ENCODE measurements at regions not wholly inside any gene's neighbourhood (a gene's known extent, or its start where the extent isn't known, plus 50 kb on each side); places are given as distances from the start of the nearest gene placed in this dataset.

DNA sequence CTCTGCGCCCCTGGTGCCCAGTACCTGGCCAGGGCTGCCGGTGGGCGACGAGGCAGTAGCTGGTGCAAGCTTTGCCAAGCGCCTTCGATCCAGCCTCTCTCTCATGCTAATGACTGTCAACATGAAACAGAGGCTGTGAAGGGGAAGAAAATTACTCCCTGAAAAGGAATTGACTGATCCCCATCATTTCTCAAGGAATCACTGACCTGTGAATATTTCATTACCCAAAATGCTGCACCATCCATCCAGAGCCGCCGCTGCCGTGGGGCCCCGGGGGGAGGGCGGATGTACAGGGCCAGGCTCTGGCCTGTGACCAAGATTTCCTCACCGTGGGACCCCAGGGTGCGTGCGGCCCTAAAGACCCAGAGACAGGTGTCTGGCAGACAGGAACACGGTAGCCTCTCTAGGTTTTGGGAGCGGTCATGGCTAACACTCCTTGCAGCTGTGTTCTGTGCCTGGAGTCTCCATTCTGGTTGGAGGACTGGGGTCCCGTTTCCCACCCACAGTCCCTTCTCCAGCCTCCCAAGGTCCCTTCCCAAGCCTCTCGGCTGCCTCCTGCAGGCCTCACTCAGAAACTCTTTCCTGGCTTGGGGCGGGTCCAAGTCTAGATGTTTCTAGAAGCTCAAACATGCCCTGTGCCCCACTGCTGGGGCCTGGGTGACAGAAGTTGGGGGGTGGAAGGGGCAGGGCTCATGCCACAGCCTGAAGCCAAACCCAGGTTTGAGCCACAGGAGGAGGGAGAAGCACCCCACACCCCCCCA is 73.3 kb downstream of the ENGASE start:
- no peak for FAIRE-seq
- no peak for ATAC-seq
- TF ChIP-seq, protein P1, sequence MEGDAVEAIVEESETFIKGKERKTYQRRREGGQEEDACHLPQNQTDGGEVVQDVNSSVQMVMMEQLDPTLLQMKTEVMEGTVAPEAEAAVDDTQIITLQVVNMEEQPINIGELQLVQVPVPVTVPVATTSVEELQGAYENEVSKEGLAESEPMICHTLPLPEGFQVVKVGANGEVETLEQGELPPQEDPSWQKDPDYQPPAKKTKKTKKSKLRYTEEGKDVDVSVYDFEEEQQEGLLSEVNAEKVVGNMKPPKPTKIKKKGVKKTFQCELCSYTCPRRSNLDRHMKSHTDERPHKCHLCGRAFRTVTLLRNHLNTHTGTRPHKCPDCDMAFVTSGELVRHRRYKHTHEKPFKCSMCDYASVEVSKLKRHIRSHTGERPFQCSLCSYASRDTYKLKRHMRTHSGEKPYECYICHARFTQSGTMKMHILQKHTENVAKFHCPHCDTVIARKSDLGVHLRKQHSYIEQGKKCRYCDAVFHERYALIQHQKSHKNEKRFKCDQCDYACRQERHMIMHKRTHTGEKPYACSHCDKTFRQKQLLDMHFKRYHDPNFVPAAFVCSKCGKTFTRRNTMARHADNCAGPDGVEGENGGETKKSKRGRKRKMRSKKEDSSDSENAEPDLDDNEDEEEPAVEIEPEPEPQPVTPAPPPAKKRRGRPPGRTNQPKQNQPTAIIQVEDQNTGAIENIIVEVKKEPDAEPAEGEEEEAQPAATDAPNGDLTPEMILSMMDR (CRISPR knock-in tag; IDR thresholded peaks at IDR 0.05) = peak; percentile 25; the same call in 1 of the 2 replicates
- no peak for TF ChIP-seq PHF8 (CRISPR knock-in tag; IDR thresholded peaks at IDR 0.05)

DNA sequence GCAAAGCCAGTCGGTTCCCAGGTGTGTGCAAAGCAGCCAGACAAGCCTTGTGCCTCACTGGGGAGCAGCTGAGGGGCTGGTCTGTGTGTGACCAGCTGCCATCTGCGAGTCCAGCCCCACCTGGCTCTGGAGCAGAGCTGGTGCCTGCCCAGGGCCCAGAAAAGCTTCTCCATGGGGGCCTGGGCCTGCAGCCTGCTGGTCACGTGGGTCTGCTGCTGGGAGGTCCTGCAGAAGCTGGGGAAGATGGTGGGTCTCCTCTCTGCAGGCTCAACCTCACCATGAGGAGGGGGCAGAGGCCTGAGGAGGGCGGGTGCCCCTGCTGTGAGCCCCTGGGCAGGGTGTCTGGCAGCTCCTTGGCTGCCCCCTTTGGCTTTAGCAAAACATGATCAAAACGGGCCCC is 71.9 kb downstream of the ENGASE start:
- no peaks in the 10 kb centered on the region for H3K79me2 ChIP-seq (ENCODE audit: insufficient read depth, low read length)
- H3K27ac ChIP-seq (ENCODE audit: extremely low read length, insufficient read depth, low read length) = no peak overlapping the region
- FAIRE-seq = no peak
- in situ Hi-C loops (cut with HindIII; ENCODE audit: extremely low pct_ligation_motif_present, low pct_unique_long_range_greater_than_20kb) (no loop called here), intact Hi-C loops (cut with micrococcal nuclease; ENCODE audit: unreplicated experiment) (no loop called here)
- H3K9me3 ChIP-seq (ENCODE audit: low read length) = no peaks in the 10 kb centered on the region
- DNase-seq (ENCODE audit: low spot score) = no peak
- no peak overlapping the region for H3K4me2 ChIP-seq (ENCODE audit: low read depth, low read length)
- WGBS (ENCODE audit: low lambda C conversion rate) = 0% methylated on average over 2 of the region's 5 CpGs
- no peak overlapping the region for H2AFZ ChIP-seq (ENCODE audit: low read length)
- ChIA-PET CTCF (ENCODE audit: low intra/inter-chr PET ratio, low total read pairs) (no interaction called here), POLR2A (no interaction called here)
- H3K4me3 ChIP-seq (replicated peaks in 1 of 3; ENCODE audit: insufficient read depth in 1 of 3, low read depth in 2 of 3, low read length in 3 of 3) = no peak overlapping the region
- ATAC-seq = no peak
- no peak overlapping the region for H3K9ac ChIP-seq (ENCODE audit: insufficient read depth, low read depth, low read length)
- no TSS peak for BruUV-seq (replicated peaks)
- no peaks in the 10 kb centered on the region for H3K36me3 ChIP-seq (replicated peaks in 1 of 2; ENCODE audit: control insufficient read depth in 1 of 2, insufficient read depth in 2 of 2, low read length in 2 of 2)
- H3K27me3 ChIP-seq (ENCODE audit: control insufficient read depth in 1 of 2, insufficient read depth in 2 of 2, low read length in 2 of 2) = peaks cover 44 to 90% of the 10 kb centered on the region in 2 experiments
- no peaks in the 10 kb centered on the region for H3K4me1 ChIP-seq (ENCODE audit: insufficient read depth, low read length)
- H4K20me1 ChIP-seq (ENCODE audit: insufficient read depth, low read length) = peaks cover 26% of the 10 kb centered on the region; the same call in 1 of the 2 replicates
- TF ChIP-seq ZNF530 (CRISPR knock-in tag; IDR thresholded peaks at IDR 0.05; ENCODE audit: low read depth) (no peak), MAFK (conservative IDR thresholded peaks at IDR 0.05 in 1 of 2, IDR thresholded peaks at IDR 0.05 in 1 of 2; ENCODE audit: low read length in 2 of 2) (no peak), YEATS2 (CRISPR knock-in tag; IDR thresholded peaks at IDR 0.05; ENCODE audit: borderline replicate concordance) (no peak), EEA1 (CRISPR knock-in tag; IDR thresholded peaks at IDR 0.05; ENCODE audit: borderline replicate concordance) (no peak), ZNF775 (CRISPR knock-in tag; IDR thresholded peaks at IDR 0.05; ENCODE audit: borderline replicate concordance) (no peak), PTBP1 (IDR thresholded peaks at IDR 0.05; ENCODE audit: low read depth, low read length, poor library complexity, severe bottlenecking) (no peak)
- TF ChIP-seq, protein P2, sequence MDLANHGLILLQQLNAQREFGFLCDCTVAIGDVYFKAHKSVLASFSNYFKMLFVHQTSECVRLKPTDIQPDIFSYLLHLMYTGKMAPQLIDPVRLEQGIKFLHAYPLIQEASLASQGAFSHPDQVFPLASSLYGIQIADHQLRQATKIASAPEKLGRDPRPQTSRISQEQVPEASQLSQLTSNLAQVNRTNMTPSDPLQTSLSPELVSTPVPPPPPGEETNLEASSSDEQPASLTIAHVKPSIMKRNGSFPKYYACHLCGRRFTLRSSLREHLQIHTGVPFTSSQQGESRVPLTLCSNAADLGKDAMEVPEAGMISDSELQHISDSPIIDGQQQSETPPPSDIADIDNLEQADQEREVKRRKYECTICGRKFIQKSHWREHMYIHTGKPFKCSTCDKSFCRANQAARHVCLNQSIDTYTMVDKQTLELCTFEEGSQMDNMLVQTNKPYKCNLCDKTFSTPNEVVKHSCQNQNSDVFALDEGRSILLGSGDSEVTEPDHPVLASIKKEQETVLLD (CRISPR knock-in tag; IDR thresholded peaks at IDR 0.05; ENCODE audit: low read depth) = no peak
- TF ChIP-seq, protein P3, sequence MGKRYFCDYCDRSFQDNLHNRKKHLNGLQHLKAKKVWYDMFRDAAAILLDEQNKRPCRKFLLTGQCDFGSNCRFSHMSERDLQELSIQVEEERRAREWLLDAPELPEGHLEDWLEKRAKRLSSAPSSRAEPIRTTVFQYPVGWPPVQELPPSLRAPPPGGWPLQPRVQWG (CRISPR knock-in tag; IDR thresholded peaks at IDR 0.05; ENCODE audit: borderline replicate concordance, low read depth) = no peak
- TF ChIP-seq, protein P4, sequence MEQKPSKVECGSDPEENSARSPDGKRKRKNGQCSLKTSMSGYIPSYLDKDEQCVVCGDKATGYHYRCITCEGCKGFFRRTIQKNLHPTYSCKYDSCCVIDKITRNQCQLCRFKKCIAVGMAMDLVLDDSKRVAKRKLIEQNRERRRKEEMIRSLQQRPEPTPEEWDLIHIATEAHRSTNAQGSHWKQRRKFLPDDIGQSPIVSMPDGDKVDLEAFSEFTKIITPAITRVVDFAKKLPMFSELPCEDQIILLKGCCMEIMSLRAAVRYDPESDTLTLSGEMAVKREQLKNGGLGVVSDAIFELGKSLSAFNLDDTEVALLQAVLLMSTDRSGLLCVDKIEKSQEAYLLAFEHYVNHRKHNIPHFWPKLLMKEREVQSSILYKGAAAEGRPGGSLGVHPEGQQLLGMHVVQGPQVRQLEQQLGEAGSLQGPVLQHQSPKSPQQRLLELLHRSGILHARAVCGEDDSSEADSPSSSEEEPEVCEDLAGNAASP (CRISPR knock-in tag; IDR thresholded peaks at IDR 0.05; ENCODE audit: borderline replicate concordance) = no peak

More for the DNA sequence above, 73.3 kb downstream of the ENGASE start:
- peaks cover 49 to 87% of the 10 kb centered on the region in 2 experiments for H3K27me3 ChIP-seq (ENCODE audit: control insufficient read depth in 1 of 2, insufficient read depth in 2 of 2, low read length in 2 of 2)
- no peaks in the 10 kb centered on the region for H3K9me3 ChIP-seq (ENCODE audit: low read length)
- H3K4me2 ChIP-seq (ENCODE audit: low read depth, low read length) = no peak overlapping the region
- no peak overlapping the region for H3K4me3 ChIP-seq (replicated peaks in 1 of 3; ENCODE audit: insufficient read depth in 1 of 3, low read depth in 2 of 3, low read length in 3 of 3)
- no peak overlapping the region for H3K27ac ChIP-seq (ENCODE audit: extremely low read length, insufficient read depth, low read length)
- no peak for DNase-seq (ENCODE audit: low spot score)
- no peaks in the 10 kb centered on the region for H3K4me1 ChIP-seq (ENCODE audit: insufficient read depth, low read length)
- H3K9ac ChIP-seq (ENCODE audit: insufficient read depth, low read depth, low read length) = no peak overlapping the region
- ChIA-PET POLR2A (no interaction called here), CTCF (ENCODE audit: low intra/inter-chr PET ratio, low total read pairs) (no interaction called here)
- no peaks in the 10 kb centered on the region for H3K79me2 ChIP-seq (ENCODE audit: insufficient read depth, low read length)
- no peak overlapping the region for H2AFZ ChIP-seq (ENCODE audit: low read length)
- H3K36me3 ChIP-seq (replicated peaks in 1 of 2; ENCODE audit: control insufficient read depth in 1 of 2, insufficient read depth in 2 of 2, low read length in 2 of 2) = no peaks in the 10 kb centered on the region
- WGBS (ENCODE audit: low lambda C conversion rate) = 14% methylated on average over 10 of the region's 19 CpGs
- peaks cover 23% of the 10 kb centered on the region; the same call in 1 of the 2 replicates for H4K20me1 ChIP-seq (ENCODE audit: insufficient read depth, low read length)
- no TSS peak for BruUV-seq (replicated peaks)
- intact Hi-C loops (cut with micrococcal nuclease; ENCODE audit: unreplicated experiment) = no loop called here
- in situ Hi-C loops (cut with HindIII; ENCODE audit: extremely low pct_ligation_motif_present, low pct_unique_long_range_greater_than_20kb) = no loop called here

All from HepG2 (cell line).